Adrenal gland (tissue), 5 donors: ENCODE measurements at regions not wholly inside any gene's neighbourhood (a gene's known extent, or its start where the extent isn't known, plus 50 kb on each side); places are given as distances from the start of the nearest gene placed in this dataset.

Experiments
- POLR2A ChIP-seq, 2 donors: fragments of 450-650 bp; IDR thresholded peaks; one replicate each; pipeline ENCODE4 v1.6.1; 2017; ENCODE audit warnings: antibody characterized with exemption in 2 of 2, mild to moderate bottlenecking in 2 of 2, moderate library complexity in 1 of 2
- TF ChIP-seq, protein P1 (sequence below), 6 experiments: fragments of 450-650 bp in 4 of 6; fragments of 200-600 bp in 2 of 6; sonication (generic) in 1 of 6; IDR thresholded peaks; 1 replicate in 5 of 6; 2 replicates in 1 of 6; pipeline versions ENCODE4 v1.5.1 to v1.8.0; 2016 to 2021; ENCODE audit warnings: antibody characterized with exemption in 6 of 6, mild to moderate bottlenecking in 2 of 6, moderate library complexity in 1 of 6
- donor health status: DM: no; HTN: no; CAD: no.

DNA sequence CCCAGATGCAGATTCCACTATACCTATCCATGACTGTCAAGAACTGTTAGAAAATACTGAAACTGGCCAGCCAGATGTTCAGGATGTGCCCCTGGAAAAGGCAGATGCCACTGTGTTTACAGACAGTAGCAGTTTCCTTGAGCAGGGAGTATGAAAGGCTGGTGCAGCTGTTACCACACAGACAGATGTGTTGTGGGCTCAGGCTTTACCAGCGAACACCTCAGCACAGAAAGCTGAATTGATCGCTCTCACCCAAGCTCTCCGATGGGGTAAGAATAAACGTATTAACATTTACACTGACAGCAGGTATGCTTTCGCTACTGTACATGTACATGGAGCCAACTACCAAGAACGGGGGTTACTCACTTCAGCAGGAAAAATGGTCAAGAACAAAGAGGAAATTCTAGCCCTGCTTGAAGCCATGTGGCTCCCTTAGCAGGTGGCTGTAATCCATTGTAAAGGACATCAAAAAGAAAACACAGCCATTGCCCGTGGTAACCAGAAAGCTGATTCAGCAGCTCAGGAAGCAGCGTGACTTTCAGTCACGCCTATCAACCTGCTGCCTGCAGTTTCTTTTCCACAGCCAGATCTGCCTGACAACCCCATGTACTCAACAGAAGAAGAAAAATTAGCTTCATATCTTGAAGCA, 459.7 kb upstream of the HTR1E start:
- TF ChIP-seq, protein P1, sequence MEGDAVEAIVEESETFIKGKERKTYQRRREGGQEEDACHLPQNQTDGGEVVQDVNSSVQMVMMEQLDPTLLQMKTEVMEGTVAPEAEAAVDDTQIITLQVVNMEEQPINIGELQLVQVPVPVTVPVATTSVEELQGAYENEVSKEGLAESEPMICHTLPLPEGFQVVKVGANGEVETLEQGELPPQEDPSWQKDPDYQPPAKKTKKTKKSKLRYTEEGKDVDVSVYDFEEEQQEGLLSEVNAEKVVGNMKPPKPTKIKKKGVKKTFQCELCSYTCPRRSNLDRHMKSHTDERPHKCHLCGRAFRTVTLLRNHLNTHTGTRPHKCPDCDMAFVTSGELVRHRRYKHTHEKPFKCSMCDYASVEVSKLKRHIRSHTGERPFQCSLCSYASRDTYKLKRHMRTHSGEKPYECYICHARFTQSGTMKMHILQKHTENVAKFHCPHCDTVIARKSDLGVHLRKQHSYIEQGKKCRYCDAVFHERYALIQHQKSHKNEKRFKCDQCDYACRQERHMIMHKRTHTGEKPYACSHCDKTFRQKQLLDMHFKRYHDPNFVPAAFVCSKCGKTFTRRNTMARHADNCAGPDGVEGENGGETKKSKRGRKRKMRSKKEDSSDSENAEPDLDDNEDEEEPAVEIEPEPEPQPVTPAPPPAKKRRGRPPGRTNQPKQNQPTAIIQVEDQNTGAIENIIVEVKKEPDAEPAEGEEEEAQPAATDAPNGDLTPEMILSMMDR (IDR thresholded peaks at IDR 0.05), result no peak
- no peak for TF ChIP-seq POLR2A (IDR thresholded peaks at IDR 0.05)
